HG02610 (cell line): ENCODE measurements at regions not wholly inside any gene's neighbourhood (a gene's known extent, or its start where the extent isn't known, plus 50 kb on each side); places are given as distances from the start of the nearest gene placed in this dataset.
A peak's percentile ranks its signal among the peaks of the same experiment; 100 is the strongest.
"Not testable (repeated sequence)": the region's sequence is repeated elsewhere in the genome, so short reads cannot be mapped to it uniquely, and the experiment has no call there.

Source experiments
- ATAC-seq: cut with Tn5 transposase; IDR thresholded peaks from one replicate; pipeline ENCODE4 v1.9.1; 2021; ENCODE audit warnings: mild to moderate bottlenecking, moderate library complexity; ENCODE audit not compliant: unreplicated experiment

DNA sequence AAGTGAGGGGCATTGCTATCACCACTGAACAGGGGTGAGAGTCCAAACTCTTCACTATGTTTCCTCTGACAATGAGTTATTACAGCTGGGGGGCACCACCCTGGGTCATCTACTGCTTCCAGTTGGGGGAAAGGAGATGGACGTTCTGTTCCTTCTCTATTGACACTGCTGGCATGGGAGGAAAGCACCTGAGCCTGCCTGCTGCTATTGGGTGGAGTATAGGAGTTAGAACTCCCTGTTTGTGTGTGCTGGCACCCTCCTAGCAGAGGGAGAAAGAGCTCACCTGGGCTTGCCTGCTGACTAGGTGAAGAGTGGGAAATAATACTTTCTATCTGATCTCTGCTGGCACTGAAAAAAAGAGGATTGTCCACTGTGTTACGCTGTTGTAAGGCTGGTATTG lies 163.8 kb downstream of the MSN start:
- ATAC-seq = no peak

DNA sequence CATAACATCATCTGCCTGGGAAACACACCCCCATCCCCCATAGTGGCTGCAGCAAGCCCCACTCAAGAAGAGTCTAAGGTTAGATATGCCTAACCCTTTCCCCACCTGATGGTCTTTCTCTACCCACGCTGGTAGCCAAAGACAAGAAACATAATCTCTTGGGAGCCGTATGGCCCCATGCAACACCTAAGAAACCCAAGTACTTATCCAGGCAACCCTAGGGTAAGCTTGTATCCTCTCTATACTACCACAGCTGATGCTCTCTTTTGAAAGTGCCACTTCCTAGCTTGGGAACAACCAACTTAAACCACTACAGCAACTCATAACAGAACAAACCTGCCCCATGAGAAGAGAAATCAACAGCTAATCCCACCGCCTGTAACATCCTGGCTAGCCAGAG lies 161.1 kb downstream of the MSN start:
- ATAC-seq = peak; percentile 66

DNA sequence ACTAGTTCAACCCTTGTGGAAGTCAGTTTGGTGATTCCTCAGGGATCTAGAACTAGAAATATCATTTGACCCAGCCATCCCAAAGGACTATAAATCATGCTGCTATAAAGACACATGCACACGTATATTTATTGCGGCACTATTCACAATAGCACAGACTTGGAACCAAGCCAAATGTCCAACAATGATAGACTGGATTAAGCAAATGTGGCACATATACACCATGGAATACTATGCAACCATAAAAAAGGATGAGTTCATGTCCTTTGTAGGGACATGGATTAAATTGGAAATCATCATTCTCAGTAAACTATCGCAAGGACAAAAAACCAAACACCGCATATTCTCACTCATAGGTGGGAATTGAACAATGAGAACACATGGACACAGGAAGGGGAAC lies 157.8 kb downstream of the MSN start:
- not testable (repeated sequence) for ATAC-seq

DNA sequence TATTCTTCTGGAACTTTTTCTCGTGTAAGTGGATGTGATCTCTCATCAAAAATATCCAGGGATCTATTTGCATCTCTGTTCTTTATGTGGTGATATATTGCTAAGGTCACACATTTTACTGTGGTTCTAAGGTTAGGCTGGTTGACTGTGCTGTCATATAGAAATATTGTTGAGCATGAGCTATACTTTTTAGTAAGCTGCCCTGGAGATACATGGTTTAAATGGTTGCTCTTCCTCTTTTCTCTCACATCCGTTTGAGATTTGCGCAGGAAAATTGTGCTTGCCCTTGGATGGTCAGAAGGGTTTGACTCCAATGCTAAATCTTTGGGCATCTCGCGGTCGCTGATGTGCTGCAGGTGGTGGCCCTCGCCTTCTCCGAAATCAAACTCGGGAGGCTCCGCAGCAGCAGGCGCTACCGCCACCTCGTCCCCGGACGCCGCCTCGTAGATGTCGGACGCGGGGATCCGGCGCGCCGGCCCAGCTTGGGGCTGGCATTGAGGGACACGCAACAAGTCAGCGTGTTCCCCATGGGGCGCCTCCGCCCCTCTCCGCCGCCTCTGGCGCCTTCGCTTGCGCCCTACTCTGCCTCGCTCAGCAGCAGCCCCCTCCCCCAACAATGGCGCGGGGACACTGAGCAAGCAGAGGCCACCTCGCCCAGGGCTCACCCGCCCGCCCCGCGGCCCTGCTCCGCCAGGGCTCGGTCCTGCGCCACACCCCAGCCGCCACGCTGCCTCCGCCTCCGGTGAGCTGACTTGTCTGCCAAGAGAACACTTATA lies 154.5 kb downstream of the MSN start:
- ATAC-seq = peak; percentile 68

DNA sequence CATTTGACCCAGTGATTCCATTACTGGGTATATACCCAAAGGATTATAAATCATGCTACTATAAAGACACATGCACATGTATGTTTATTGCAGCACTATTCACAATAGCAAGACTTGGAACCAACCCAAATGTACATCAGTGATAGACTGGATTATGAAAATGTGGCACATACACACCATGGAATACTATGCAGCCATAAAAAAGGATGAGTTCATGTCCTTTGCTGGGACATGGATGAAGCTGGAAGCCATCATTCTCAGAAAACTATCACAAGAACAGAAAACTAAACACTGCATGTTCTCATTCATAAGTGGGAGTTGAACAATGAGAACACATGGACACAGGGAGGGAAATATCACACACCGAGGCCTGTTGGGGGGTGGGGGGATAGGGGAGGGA lies 152.5 kb downstream of the MSN start:
- ATAC-seq = not testable (repeated sequence)

DNA sequence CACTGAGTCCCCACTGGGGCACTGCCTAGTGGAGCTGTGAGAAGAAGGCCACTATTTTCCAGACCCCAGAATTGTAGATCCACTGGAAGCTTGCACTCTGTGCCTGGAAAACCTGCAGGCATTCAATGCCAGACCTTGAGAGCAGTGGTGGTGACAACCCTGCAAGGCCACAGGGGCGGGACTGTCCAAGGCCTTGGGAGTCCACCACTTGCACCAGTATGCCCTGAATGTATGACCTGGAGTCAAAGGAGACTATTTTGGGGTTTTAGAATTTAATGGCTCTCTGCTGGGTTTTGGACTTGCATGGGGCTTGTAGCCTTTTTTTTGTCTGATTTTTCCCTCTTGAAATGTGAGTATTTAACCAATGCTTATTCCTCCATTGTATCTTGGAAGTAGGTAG lies 145.8 kb downstream of the MSN start:
- ATAC-seq = no peak

DNA sequence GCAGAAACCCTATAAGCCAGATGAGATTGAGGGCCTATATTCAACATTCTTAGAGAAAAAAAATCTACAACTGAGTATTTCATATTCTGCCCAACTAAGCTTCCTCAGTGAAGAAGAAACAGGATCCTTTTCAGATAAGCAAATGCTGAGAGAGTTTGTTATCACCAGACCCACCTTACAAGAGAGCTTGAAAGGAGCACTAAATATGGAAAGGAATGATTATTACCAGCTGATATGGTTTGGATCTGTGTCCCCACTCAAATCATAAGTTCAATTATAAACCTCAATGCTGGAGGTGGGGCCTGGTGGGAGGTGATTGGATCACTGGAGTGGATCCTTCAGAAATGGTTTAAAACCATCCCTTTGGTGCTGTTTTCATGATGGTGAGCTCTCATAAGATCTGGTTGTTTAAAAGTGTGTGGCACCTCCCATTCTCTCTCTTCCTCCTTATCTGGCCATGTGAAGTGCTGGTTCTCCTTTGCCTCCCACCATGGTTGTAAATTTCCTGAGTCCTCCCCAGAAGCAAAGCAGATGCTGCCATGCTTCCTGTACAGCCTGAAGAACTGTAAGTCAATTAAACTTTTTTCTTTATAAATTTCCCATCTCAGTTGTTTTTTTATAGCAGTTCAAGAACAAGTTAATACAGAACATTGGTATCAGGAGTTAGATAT lies 144.2 kb downstream of the MSN start:
- ATAC-seq = no peak
